Endothelial cell (in vitro differentiated cells): ENCODE measurements at regions not wholly inside any gene's neighbourhood (a gene's known extent, or its start where the extent isn't known, plus 50 kb on each side); places are given as distances from the start of the nearest gene placed in this dataset.

Source experiments
- DNase-seq: peaks from one replicate; pipeline ENCODE4 v3.0.0; 2021; ENCODE audit warnings: low spot score
- H3K27ac Mint-ChIP-seq: one replicate; pipeline ENCODE4 v1.8.0; 2021; ENCODE audit warnings: mixed read lengths, inconsistent platforms; ENCODE audit not compliant: unreplicated experiment
- H3K27me3 Mint-ChIP-seq: one replicate; pipeline ENCODE4 v1.8.0; 2021; ENCODE audit warnings: mild to moderate bottlenecking, moderate library complexity, mixed read lengths, inconsistent platforms; ENCODE audit not compliant: unreplicated experiment
- H3K36me3 Mint-ChIP-seq: one replicate; pipeline ENCODE4 v1.8.0; 2021; ENCODE audit warnings: mild to moderate bottlenecking, low read depth, mixed read lengths, inconsistent platforms; ENCODE audit not compliant: unreplicated experiment
- H3K4me1 Mint-ChIP-seq: one replicate; pipeline ENCODE4 v1.8.0; 2021; ENCODE audit warnings: mild to moderate bottlenecking, mixed read lengths, inconsistent platforms; ENCODE audit not compliant: unreplicated experiment
- H3K4me3 Mint-ChIP-seq: one replicate; pipeline ENCODE4 v1.8.0; 2021; ENCODE audit warnings: mild to moderate bottlenecking, mixed read lengths, inconsistent platforms; ENCODE audit not compliant: unreplicated experiment
- H3K9me3 Mint-ChIP-seq: one replicate; pipeline ENCODE4 v1.8.0; 2021; ENCODE audit warnings: mixed read lengths, inconsistent platforms; ENCODE audit not compliant: unreplicated experiment
- CTCF ChIP-seq: fragments of 200-600 bp; sonication (generic); IDR thresholded peaks from one replicate; pipeline ENCODE4 v1.5.0; 2021; ENCODE audit warnings: antibody characterized with exemption; ENCODE audit not compliant: unreplicated experiment

GRCh38 chr6:15147827-15148226, 98.0 kb upstream of the JARID2 start:
- H3K27ac Mint-ChIP-seq, result no peak overlapping the region

GRCh38 chr6:15148356-15148946, 97.4 kb upstream of the JARID2 start:
- no peaks in the 10 kb centered on the region for H3K36me3 Mint-ChIP-seq
- no peak for TF ChIP-seq CTCF
- H3K4me1 Mint-ChIP-seq, result no peaks in the 10 kb centered on the region
- no peak for DNase-seq
- H3K4me3 Mint-ChIP-seq, result no peak overlapping the region
- no peak overlapping the region for H3K27ac Mint-ChIP-seq
- H3K9me3 Mint-ChIP-seq, result no peaks in the 10 kb centered on the region
- no peaks in the 10 kb centered on the region for H3K27me3 Mint-ChIP-seq

More at GRCh38 chr6:15147827-15148226, 98.0 kb upstream of the JARID2 start:
- no peak for DNase-seq
- TF ChIP-seq CTCF, result no peak
- Mint-ChIP-seq H3K36me3 (no peaks in the 10 kb centered on the region), H3K27me3 (no peaks in the 10 kb centered on the region), H3K4me3 (no peak overlapping the region), H3K4me1 (no peaks in the 10 kb centered on the region), H3K9me3 (no peaks in the 10 kb centered on the region)

GRCh38 chr6:15150207-15150606, 95.7 kb upstream of the JARID2 start:
- Mint-ChIP-seq H3K27me3 (no peaks in the 10 kb centered on the region), H3K4me1 (no peaks in the 10 kb centered on the region), H3K4me3 (no peak overlapping the region), H3K9me3 (no peaks in the 10 kb centered on the region), H3K36me3 (no peaks in the 10 kb centered on the region), H3K27ac (no peak overlapping the region)
- TF ChIP-seq CTCF, result no peak
- no peak for DNase-seq

- no peaks in the 10 kb centered on the region for H3K36me3 Mint-ChIP-seq
- no peaks in the 10 kb centered on the region for H3K9me3 Mint-ChIP-seq
- H3K27ac Mint-ChIP-seq, result no peak overlapping the region
- DNase-seq, result no peak
- TF ChIP-seq CTCF, result no peak
- H3K4me1 Mint-ChIP-seq, result no peaks in the 10 kb centered on the region
- peaks cover 2% of the 10 kb centered on the region for H3K27me3 Mint-ChIP-seq
- no peak overlapping the region for H3K4me3 Mint-ChIP-seq
Observed at GRCh38 chr6:15152700-15153099, 93.2 kb upstream of the JARID2 start.

GRCh38 chr6:15153191-15153590, 92.7 kb upstream of the JARID2 start:
- Mint-ChIP-seq H3K36me3 (no peaks in the 10 kb centered on the region), H3K27me3 (peaks cover 2% of the 10 kb centered on the region), H3K27ac (no peak overlapping the region), H3K9me3 (no peaks in the 10 kb centered on the region), H3K4me3 (no peak overlapping the region), H3K4me1 (no peaks in the 10 kb centered on the region)
- TF ChIP-seq CTCF, result no peak
- DNase-seq, result no peak
